Upper lobe of left lung (tissue), 6 donors: ENCODE measurements at regions not wholly inside any gene's neighbourhood (a gene's known extent, or its start where the extent isn't known, plus 50 kb on each side); places are given as distances from the start of the nearest gene placed in this dataset.

Experiments used
- ATAC-seq, 2 donors: fragments of 200-7000 bp; cut with Tn5 transposase; one replicate each; pipeline ENCODE4 v1.9.1; 2022; ENCODE audit warnings: mild to moderate bottlenecking in 2 of 2, moderate library complexity in 2 of 2; ENCODE audit not compliant: low FRiP score in 2 of 2
- DNase-seq, 2 donors: peaks; one replicate each; pipeline ENCODE4 v3.0.0-alpha.2; 2019 to 2020
- H3K27ac ChIP-seq, 4 donors: fragments of 200-600 bp; sonication (generic); one replicate each; pipeline ENCODE4 v1.5.1; 2016 to 2019
- H3K27me3 ChIP-seq, 4 donors: fragments of 200-600 bp; sonication (generic); one replicate each; pipeline ENCODE4 v1.5.1; 2017 to 2019
- H3K36me3 ChIP-seq, 4 donors: fragments of 200-600 bp; sonication (generic); one replicate each; pipeline ENCODE4 v1.5.1; 2016 to 2019
- H3K4me1 ChIP-seq, 4 donors: fragments of 200-600 bp; sonication (generic); one replicate each; pipeline ENCODE4 v1.5.1; 2018 to 2019
- H3K4me3 ChIP-seq, 4 donors: fragments of 200-600 bp; sonication (generic); one replicate each; pipeline ENCODE4 v1.5.1; 2017 to 2019; ENCODE audit warnings: mild to moderate bottlenecking in 2 of 4, moderate library complexity in 1 of 4
- H3K9me3 ChIP-seq, 4 donors: fragments of 200-600 bp; sonication (generic); one replicate each; pipeline ENCODE4 v1.5.1; 2018 to 2019
- EP300 ChIP-seq, 4 donors: sonication (generic); formaldehyde crosslinking; IDR thresholded peaks; one replicate each; pipeline ENCODE4 v1.5.1; 2017; ENCODE audit warnings: antibody characterized with exemption in 4 of 4, control low read depth in 2 of 4
- POLR2A ChIP-seq, 4 donors: fragments of 450-650 bp; IDR thresholded peaks; one replicate each; pipeline ENCODE4 v1.5.1; 2016 to 2017; ENCODE audit warnings: antibody characterized with exemption in 4 of 4, mild to moderate bottlenecking in 2 of 4
- POLR2AphosphoS5 ChIP-seq, 2 donors: sonication (generic); formaldehyde crosslinking; IDR thresholded peaks; one replicate each; pipeline ENCODE4 v1.5.1; 2017; ENCODE audit warnings: antibody characterized with exemption in 2 of 2
- WGBS, 2 donors: methylation state at CpG; one replicate each; pipeline ENCODE4 v1.1.5; 2017 to 2018; 5-methylcytosine and 5-hydroxymethylcytosine counted together
- TF ChIP-seq, protein P1 (sequence below), 6 experiments: fragments of 450-650 bp in 4 of 6; fragments of 200-600 bp in 2 of 6; sonication (generic) in 2 of 6; IDR thresholded peaks; one replicate each; pipeline ENCODE4 v1.5.1; 2016 to 2019; ENCODE audit warnings: antibody characterized with exemption in 6 of 6
- donor health status: DM: no; HTN: no; CAD: no; lungs with moderate emphysema.
- donor health status: DM: no; HTN: yes; CAD: no; lungs with severe emphysema.

DNA sequence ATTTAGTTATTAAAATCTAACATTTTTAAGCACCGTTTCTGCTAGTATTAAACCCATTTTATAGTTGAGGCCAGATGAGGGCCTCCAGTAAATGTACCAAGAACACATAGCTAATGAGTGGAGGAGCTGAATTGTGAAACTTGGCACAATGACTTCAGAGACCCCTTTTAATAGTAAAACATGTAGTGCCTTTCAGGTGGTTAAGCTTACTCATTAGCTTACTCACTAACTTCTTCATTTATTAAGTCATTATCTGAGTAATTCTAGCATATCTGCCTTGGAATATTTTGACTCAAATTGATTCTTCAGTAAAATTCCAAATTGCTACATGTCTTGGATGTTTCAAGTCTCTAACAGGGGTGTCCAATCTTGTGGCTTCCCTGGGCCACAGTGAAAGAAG lies 735.2 kb downstream of the LIG4 start:
- Histone ChIP-seq H3K36me3 (no peaks in the 10 kb centered on the region), H3K27ac (no peak overlapping the region), H3K9me3 (no peaks in the 10 kb centered on the region), H3K4me1 (no peaks in the 10 kb centered on the region), H3K27me3 (no peaks in the 10 kb centered on the region), H3K4me3 (no peak overlapping the region)
- TF ChIP-seq POLR2AphosphoS5 (IDR thresholded peaks at IDR 0.05): no peak
- 86 to 92% methylated on average over 1 of the region's 1 CpG for WGBS, 2 donors
- DNase-seq: no peak
- ATAC-seq: no peak

DNA sequence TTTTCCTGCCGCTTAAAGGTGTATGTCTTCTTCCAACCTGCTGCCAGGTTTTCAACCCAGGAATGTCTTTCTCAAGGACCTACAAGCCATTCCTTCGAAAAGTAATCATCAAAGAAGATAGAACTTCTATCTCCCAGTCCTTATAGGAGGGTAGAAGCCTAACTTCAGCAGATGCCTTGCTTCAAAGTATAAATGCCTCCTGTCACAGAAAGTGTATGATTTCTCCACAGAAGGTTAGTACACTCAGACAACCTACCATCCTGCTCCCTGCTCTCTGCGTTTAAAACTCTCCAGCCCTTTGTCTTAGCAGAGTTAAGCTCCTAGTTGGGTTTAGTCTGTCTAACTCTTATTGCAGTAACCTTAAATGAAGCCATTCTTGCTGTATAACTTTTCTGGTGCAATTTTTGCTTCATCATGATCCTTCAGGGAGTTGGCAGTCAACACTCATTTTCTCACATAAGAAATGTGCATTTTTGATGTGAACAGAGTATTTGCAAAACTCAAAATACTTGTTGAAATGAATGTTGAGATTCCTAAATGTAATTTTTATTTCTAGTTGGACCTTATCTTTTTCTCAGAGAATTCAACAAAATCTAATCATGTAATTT lies 737.5 kb downstream of the LIG4 start:
- H3K27me3 ChIP-seq: no peaks in the 10 kb centered on the region
- H3K9me3 ChIP-seq: no peaks in the 10 kb centered on the region
- no peaks in the 10 kb centered on the region for H3K4me1 ChIP-seq
- no peak overlapping the region for H3K27ac ChIP-seq
- no peak for DNase-seq
- no peak overlapping the region for H3K4me3 ChIP-seq
- ATAC-seq: no peak
- TF ChIP-seq EP300 (IDR thresholded peaks at IDR 0.05) (no peak), POLR2AphosphoS5 (IDR thresholded peaks at IDR 0.05) (no peak), POLR2A (IDR thresholded peaks at IDR 0.05) (no peak)
- TF ChIP-seq, protein P1, sequence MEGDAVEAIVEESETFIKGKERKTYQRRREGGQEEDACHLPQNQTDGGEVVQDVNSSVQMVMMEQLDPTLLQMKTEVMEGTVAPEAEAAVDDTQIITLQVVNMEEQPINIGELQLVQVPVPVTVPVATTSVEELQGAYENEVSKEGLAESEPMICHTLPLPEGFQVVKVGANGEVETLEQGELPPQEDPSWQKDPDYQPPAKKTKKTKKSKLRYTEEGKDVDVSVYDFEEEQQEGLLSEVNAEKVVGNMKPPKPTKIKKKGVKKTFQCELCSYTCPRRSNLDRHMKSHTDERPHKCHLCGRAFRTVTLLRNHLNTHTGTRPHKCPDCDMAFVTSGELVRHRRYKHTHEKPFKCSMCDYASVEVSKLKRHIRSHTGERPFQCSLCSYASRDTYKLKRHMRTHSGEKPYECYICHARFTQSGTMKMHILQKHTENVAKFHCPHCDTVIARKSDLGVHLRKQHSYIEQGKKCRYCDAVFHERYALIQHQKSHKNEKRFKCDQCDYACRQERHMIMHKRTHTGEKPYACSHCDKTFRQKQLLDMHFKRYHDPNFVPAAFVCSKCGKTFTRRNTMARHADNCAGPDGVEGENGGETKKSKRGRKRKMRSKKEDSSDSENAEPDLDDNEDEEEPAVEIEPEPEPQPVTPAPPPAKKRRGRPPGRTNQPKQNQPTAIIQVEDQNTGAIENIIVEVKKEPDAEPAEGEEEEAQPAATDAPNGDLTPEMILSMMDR (IDR thresholded peaks at IDR 0.05): no peak
- no peaks in the 10 kb centered on the region for H3K36me3 ChIP-seq
- 71 to 72% methylated on average over 3 of the region's 3 CpGs for WGBS, 2 donors

DNA sequence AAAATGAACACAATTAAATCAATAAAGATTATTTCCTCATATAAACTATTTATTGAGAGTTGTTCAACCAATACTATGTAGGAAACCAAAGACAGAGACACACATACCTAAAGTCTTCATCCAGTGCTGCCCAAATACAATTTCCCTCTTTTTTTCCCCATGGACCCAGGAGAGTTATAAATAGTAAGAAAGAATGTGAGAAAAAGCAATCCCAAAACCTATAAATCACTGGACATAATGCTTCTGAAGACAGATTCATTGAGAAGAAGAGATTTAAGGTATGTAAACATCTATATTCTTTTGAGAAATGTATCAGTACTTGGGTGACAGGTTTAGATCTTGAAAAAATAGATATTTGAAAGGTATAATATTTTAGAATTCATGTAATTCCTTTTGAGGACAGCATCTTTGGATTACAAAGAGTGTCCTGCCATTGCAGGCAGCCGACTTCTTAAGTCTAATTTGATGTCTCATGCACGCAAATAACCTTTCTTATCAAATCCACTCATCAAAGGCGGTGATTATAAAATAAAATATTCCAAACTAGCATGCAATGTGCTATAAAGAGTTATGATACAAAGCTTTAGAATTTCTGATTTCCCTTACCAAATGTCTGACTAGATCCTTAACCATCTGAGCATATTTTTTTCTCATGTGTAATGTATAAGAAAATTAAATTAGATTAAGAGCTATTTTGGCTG lies 739.4 kb downstream of the LIG4 start:
- H3K36me3 ChIP-seq: no peaks in the 10 kb centered on the region
- no peak for TF ChIP-seq EP300 (IDR thresholded peaks at IDR 0.05)
- TF ChIP-seq POLR2AphosphoS5 (IDR thresholded peaks at IDR 0.05): no peak
- TF ChIP-seq, protein P1 (IDR thresholded peaks at IDR 0.05): no peak
- TF ChIP-seq POLR2A (IDR thresholded peaks at IDR 0.05): no peak
- no peaks in the 10 kb centered on the region for H3K9me3 ChIP-seq
- 66 to 89% methylated on average over 3 of the region's 3 CpGs for WGBS, 2 donors
- H3K4me3 ChIP-seq: no peak overlapping the region
- DNase-seq: no peak
- no peak for ATAC-seq
- H3K27me3 ChIP-seq: no peaks in the 10 kb centered on the region
- H3K27ac ChIP-seq: no peak overlapping the region
- H3K4me1 ChIP-seq: no peaks in the 10 kb centered on the region

DNA sequence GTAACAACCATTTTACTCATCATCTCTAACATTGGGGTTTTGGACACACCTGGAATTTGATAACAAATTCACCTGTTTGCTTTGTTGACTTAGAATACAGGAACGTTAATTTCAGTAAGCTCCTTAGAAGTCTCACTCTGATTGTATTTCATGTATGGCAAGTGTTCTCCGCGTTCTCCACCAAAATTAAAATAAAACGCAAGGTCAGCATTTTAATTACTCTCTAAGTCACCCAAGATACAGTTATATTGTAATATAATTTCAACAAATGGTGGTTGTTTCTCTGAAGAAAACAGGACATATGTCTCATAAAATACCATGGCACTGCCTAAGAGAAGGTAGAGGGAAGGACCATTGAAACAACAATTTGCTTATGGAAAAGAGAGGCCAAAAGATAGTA lies 742.1 kb downstream of the LIG4 start:
- ATAC-seq (no peak), DNase-seq (no peak)
- WGBS, 2 donors: 94 to 98% methylated on average over 4 of the region's 4 CpGs
- H3K36me3 ChIP-seq: no peaks in the 10 kb centered on the region
- H3K27ac ChIP-seq: no peak overlapping the region
- no peak overlapping the region for H3K4me3 ChIP-seq
- no peaks in the 10 kb centered on the region for H3K27me3 ChIP-seq
- TF ChIP-seq POLR2AphosphoS5 (IDR thresholded peaks at IDR 0.05): no peak
- TF ChIP-seq POLR2A (IDR thresholded peaks at IDR 0.05): no peak
- TF ChIP-seq EP300 (IDR thresholded peaks at IDR 0.05): no peak
- TF ChIP-seq, protein P1 (IDR thresholded peaks at IDR 0.05): no peak
- no peaks in the 10 kb centered on the region for H3K4me1 ChIP-seq
- no peaks in the 10 kb centered on the region for H3K9me3 ChIP-seq

DNA sequence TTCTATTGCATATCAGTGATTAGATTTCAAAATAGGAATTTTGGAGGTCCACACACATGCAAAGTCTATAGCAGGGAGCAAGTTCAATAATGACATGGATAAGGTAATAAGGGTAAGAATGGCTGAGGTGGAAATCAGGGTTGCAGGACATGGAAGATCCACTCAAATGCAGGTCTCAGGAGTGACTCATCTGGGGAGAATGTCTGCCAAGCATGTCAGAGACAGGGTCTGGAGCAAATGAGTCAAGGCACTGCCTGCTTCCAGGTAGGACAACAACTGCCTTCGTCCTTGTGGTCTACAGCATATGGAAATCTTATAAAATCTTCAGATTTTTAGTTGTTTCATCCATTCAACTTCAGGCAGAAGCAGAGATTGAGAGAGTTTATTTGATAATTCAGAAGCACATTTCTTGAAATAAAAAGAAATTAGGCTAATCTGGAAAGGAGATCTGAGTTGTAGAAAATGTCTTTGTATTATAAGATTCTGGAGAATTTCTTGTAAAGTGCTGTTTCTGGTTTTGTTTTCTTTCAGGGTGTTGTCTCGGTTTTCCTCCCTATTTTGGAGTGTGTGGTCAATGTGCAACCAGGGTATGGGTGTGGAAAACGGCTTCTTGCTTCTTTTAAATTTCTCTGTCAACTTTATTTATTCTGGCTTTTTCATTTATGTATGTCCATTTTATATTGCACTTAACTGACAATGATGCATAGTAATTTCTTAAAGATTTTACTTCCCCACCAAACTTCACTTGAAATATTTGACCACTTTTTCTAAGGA lies 748.8 kb downstream of the LIG4 start:
- WGBS, 2 donors: 74 to 79% methylated on average over 3 of the region's 3 CpGs
- no peak overlapping the region for H3K4me3 ChIP-seq
- no peak overlapping the region for H3K27ac ChIP-seq
- ATAC-seq (no peak), DNase-seq (no peak)
- H3K36me3 ChIP-seq: no peaks in the 10 kb centered on the region
- H3K27me3 ChIP-seq: no peaks in the 10 kb centered on the region
- no peaks in the 10 kb centered on the region for H3K4me1 ChIP-seq
- H3K9me3 ChIP-seq: no peaks in the 10 kb centered on the region
- TF ChIP-seq POLR2AphosphoS5 (IDR thresholded peaks at IDR 0.05) (no peak), EP300 (IDR thresholded peaks at IDR 0.05) (no peak), POLR2A (IDR thresholded peaks at IDR 0.05) (no peak)
- TF ChIP-seq, protein P1 (IDR thresholded peaks at IDR 0.05): no peak
